ENCODE measurements at regions not wholly inside any gene's neighbourhood (a gene's known extent, or its start where the extent isn't known, plus 50 kb on each side); places are given as distances from the start of the nearest gene placed in this dataset.

- TF ChIP-seq CTCF (IDR thresholded peaks at IDR 0.05) = no peak
These were observed 323.6 kb downstream of the TDRD3 start for GRCh38 chr13:60720590-60720989.

GRCh38 chr13:60716313-60716712 is 319.3 kb downstream of the TDRD3 start:
- ChIA-PET POLR2A (no interaction called here), CTCF (no interaction called here)
- DNase-seq (no peak), ATAC-seq (ENCODE audit: poor library complexity) (no peak)
- H3K4me1 Mint-ChIP-seq (ENCODE audit: low read depth) = no peaks in the 10 kb centered on the region
- H3K27ac Mint-ChIP-seq = no peak overlapping the region
- H3K4me3 ChIP-seq (ENCODE audit: low read length) = no peak overlapping the region
- no peaks in the 10 kb centered on the region for H3K36me3 ChIP-seq (ENCODE audit: insufficient read depth, low read length)
- H3K27me3 ChIP-seq (ENCODE audit: control insufficient read depth in 1 of 2, insufficient read depth in 2 of 2, low read length in 2 of 2) = no peaks in the 10 kb centered on the region
- no peak overlapping the region for H3K27ac ChIP-seq (ENCODE audit: low read depth in 1 of 2, low read length in 2 of 2)
- intact Hi-C loops (cut with DNase I, micrococcal nuclease) = no loop called here
- H3K27me3 Mint-ChIP-seq = no peaks in the 10 kb centered on the region
- no peak overlapping the region for H3K4me3 Mint-ChIP-seq
- no peaks in the 10 kb centered on the region for H3K4me1 ChIP-seq (ENCODE audit: insufficient read depth, low read length)
- no peaks in the 10 kb centered on the region for H3K9me3 Mint-ChIP-seq
- no peaks in the 10 kb centered on the region for H3K36me3 Mint-ChIP-seq (ENCODE audit: low read depth)
- no peaks in the 10 kb centered on the region for H3K9me3 ChIP-seq (ENCODE audit: control insufficient read depth in 1 of 2, insufficient read depth in 1 of 2, low read length in 2 of 2)
- TF ChIP-seq CTCF (IDR thresholded peaks at IDR 0.05) = no peak

More at GRCh38 chr13:60720590-60720989, 323.6 kb downstream of the TDRD3 start:
- Mint-ChIP-seq H3K27me3 (no peaks in the 10 kb centered on the region), H3K4me1 (ENCODE audit: low read depth) (no peaks in the 10 kb centered on the region), H3K9me3 (no peaks in the 10 kb centered on the region), H3K36me3 (ENCODE audit: low read depth) (no peaks in the 10 kb centered on the region), H3K27ac (no peak overlapping the region), H3K4me3 (no peak overlapping the region)
- ATAC-seq (ENCODE audit: poor library complexity) = no peak
- Histone ChIP-seq H3K27ac (ENCODE audit: low read depth in 1 of 2, low read length in 2 of 2) (no peak overlapping the region), H3K4me3 (ENCODE audit: low read length) (no peak overlapping the region), H3K4me1 (ENCODE audit: insufficient read depth, low read length) (no peaks in the 10 kb centered on the region), H3K36me3 (ENCODE audit: insufficient read depth, low read length) (no peaks in the 10 kb centered on the region), H3K27me3 (ENCODE audit: control insufficient read depth in 1 of 2, insufficient read depth in 2 of 2, low read length in 2 of 2) (no peaks in the 10 kb centered on the region), H3K9me3 (ENCODE audit: control insufficient read depth in 1 of 2, insufficient read depth in 1 of 2, low read length in 2 of 2) (no peaks in the 10 kb centered on the region)
- intact Hi-C loops (cut with DNase I, micrococcal nuclease) = no loop called here
- POLR2A ChIA-PET = no interaction called here
- DNase-seq = no peak
- CTCF ChIA-PET = no interaction called here

GRCh38 chr13:60707878-60708277 is 310.9 kb downstream of the TDRD3 start:
- Histone ChIP-seq H3K9me3 (ENCODE audit: control insufficient read depth in 1 of 2, insufficient read depth in 1 of 2, low read length in 2 of 2) (no peaks in the 10 kb centered on the region), H3K4me3 (ENCODE audit: low read length) (no peak overlapping the region), H3K4me1 (ENCODE audit: insufficient read depth, low read length) (no peaks in the 10 kb centered on the region), H3K27me3 (ENCODE audit: control insufficient read depth in 1 of 2, insufficient read depth in 2 of 2, low read length in 2 of 2) (no peaks in the 10 kb centered on the region), H3K27ac (ENCODE audit: low read depth in 1 of 2, low read length in 2 of 2) (no peak overlapping the region), H3K36me3 (ENCODE audit: insufficient read depth, low read length) (no peaks in the 10 kb centered on the region)
- H3K4me3 Mint-ChIP-seq = no peak overlapping the region
- intact Hi-C loops (cut with DNase I, micrococcal nuclease) = no loop called here
- no peaks in the 10 kb centered on the region for H3K4me1 Mint-ChIP-seq (ENCODE audit: low read depth)
- H3K9me3 Mint-ChIP-seq = peaks cover 7% of the 10 kb centered on the region
- ChIA-PET POLR2A (no interaction called here), CTCF (no interaction called here)
- no peak for TF ChIP-seq CTCF (IDR thresholded peaks at IDR 0.05)
- no peaks in the 10 kb centered on the region for H3K36me3 Mint-ChIP-seq (ENCODE audit: low read depth)
- H3K27ac Mint-ChIP-seq = no peak overlapping the region
- no peaks in the 10 kb centered on the region for H3K27me3 Mint-ChIP-seq
- ATAC-seq (ENCODE audit: poor library complexity) (no peak), DNase-seq (no peak)
